ENCODE measurements at regions not wholly inside any gene's neighbourhood (a gene's known extent, or its start where the extent isn't known, plus 50 kb on each side); places are given as distances from the start of the nearest gene placed in this dataset.
"Not testable (repeated sequence)": the region's sequence is repeated elsewhere in the genome, so short reads cannot be mapped to it uniquely, and the experiment has no call there.

DNA sequence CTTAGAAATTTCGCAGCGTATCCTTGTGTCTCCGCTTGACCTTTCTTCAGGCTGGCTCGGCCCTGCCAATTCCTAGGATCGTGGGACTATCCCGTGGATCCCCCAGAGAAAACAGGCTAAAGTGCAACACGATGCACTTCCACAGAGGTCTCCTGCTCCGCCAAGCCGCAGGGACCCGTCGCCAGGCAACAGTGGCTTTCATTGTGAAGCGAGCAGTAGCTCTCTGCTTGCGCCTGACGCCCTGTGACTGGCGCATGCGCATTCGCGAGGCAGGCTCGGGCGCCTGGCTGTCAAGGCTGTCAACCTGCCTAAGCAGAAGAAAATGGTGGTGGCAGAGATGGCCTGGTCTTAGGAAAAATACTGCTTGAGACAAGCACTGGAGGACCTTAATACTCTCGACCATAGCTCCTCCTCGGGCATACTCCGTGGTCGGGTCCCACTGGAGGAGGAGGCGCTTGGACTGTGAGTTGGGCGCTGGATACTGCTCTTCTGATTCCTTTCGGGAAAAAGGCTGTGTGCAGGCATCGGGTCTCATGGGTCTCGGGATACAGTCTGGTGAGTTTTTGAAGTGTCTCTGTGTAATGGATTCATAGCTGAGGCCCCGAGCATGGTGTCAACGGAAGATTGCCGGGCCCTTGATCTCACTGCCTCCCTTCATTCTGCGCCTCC lies 2336.1 kb downstream of the TP53TG3F start:
- Mint-ChIP-seq H3K9me3 (peaks cover 10 to 19% of the 10 kb centered on the region in 2 donors), H3K27ac (no peak overlapping the region)

GRCh38 chr16:35797811-35798210 lies 2338.4 kb downstream of the TP53TG3F start:
- ATAC-seq (replicated peaks in 1 of 2) (no peak), DNase-seq (no peak)
- H3K36me3 Mint-ChIP-seq (ENCODE audit: insufficient read depth in 2 of 2), result peaks cover 2 to 9% of the 10 kb centered on the region in 2 donors
- no peak overlapping the region for H3K27ac Mint-ChIP-seq
- no peaks in the 10 kb centered on the region for H3K4me1 Mint-ChIP-seq (ENCODE audit: low read depth)
- peaks cover 13 to 17% of the 10 kb centered on the region in 2 donors for H3K9me3 Mint-ChIP-seq
- no peaks in the 10 kb centered on the region for H3K27me3 Mint-ChIP-seq (ENCODE audit: low read depth)
- no peak overlapping the region for H3K4me3 Mint-ChIP-seq

More for the DNA sequence above, 2336.1 kb downstream of the TP53TG3F start:
- no peaks in the 10 kb centered on the region for H3K27me3 Mint-ChIP-seq (ENCODE audit: low read depth)
- no peak for DNase-seq
- no peak for ATAC-seq (replicated peaks in 1 of 2)
- no peak overlapping the region for H3K4me3 Mint-ChIP-seq
- no peaks in the 10 kb centered on the region for H3K4me1 Mint-ChIP-seq (ENCODE audit: low read depth)
- H3K36me3 Mint-ChIP-seq (ENCODE audit: insufficient read depth in 2 of 2), result peaks cover 0 to 7% of the 10 kb centered on the region in 2 donors

- H3K9me3 Mint-ChIP-seq, result peaks cover 13 to 15% of the 10 kb centered on the region in 2 donors
- DNase-seq (no peak), ATAC-seq (replicated peaks in 1 of 2) (no peak)
- no peak overlapping the region for H3K27ac Mint-ChIP-seq
- H3K36me3 Mint-ChIP-seq (ENCODE audit: insufficient read depth in 2 of 2), result peaks cover 4 to 6% of the 10 kb centered on the region in 2 donors
- H3K27me3 Mint-ChIP-seq (ENCODE audit: low read depth), result no peaks in the 10 kb centered on the region
- no peaks in the 10 kb centered on the region for H3K4me1 Mint-ChIP-seq (ENCODE audit: low read depth)
- H3K4me3 Mint-ChIP-seq, result no peak overlapping the region
These were observed 2339.5 kb downstream of the TP53TG3F start for GRCh38 chr16:35798885-35799426.

DNA sequence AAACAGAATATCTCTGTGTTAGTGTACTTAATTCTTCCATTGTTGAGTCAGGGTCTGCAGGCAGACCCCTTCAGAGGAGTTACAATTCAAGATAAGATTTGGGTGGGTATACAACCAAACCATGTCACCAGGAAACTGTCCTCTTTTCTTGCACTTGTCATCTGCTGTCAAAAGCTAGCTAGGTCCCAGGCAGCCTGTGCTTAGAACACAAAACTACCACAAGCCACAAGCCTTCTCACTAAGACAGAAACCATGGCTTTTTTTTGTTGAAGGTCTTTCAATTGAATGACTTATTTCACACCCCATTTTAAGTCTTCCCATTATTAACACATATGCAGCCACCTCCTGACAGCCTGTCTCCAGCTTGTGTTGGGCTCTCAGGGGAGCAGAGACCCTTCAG lies 2345.1 kb downstream of the TP53TG3F start:
- H3K36me3 Mint-ChIP-seq (ENCODE audit: insufficient read depth in 2 of 2); H3K4me3 Mint-ChIP-seq; H3K27me3 Mint-ChIP-seq (ENCODE audit: low read depth); ATAC-seq (replicated peaks in 1 of 2); DNase-seq; H3K4me1 Mint-ChIP-seq (ENCODE audit: low read depth); H3K27ac Mint-ChIP-seq: not testable (repeated sequence)
- H3K9me3 Mint-ChIP-seq, result peaks cover 13 to 18% of the 10 kb centered on the region in 2 donors

GRCh38 chr16:35823342-35823741 lies 2363.9 kb downstream of the TP53TG3F start:
- H3K27me3 Mint-ChIP-seq (ENCODE audit: low read depth), result no peaks in the 10 kb centered on the region
- H3K36me3 Mint-ChIP-seq (ENCODE audit: insufficient read depth in 2 of 2), result peaks cover 0 to 3% of the 10 kb centered on the region in 2 donors
- H3K27ac Mint-ChIP-seq, result no peak overlapping the region
- H3K4me1 Mint-ChIP-seq (ENCODE audit: low read depth), result no peaks in the 10 kb centered on the region
- H3K4me3 Mint-ChIP-seq, result no peak overlapping the region
- ATAC-seq (replicated peaks in 1 of 2) (no peak), DNase-seq (no peak)
- peaks cover 9 to 10% of the 10 kb centered on the region in 2 donors for H3K9me3 Mint-ChIP-seq

DNA sequence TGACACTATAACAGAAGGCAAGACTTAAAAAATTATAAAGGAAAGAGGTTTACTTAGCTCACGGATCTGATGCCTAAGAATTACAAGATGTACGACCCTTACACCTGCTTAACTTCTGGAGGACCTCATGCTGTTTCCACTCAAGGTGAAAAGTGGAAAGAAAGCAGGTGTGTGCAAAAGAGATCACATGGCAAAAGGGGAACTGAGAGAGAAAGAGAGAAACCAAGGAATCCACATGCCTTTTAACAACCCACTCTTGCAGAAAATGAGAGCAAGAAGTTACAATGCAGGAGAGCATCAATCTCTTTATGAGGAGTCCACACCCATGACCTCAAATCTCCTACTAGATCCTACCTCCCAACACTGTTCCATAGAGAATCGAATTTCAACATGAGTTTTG lies 2382.2 kb downstream of the TP53TG3F start:
- no peak for ATAC-seq (replicated peaks in 1 of 2)
- Mint-ChIP-seq H3K27me3 (ENCODE audit: low read depth) (no peaks in the 10 kb centered on the region), H3K4me3 (no peak overlapping the region), H3K27ac (no peak overlapping the region), H3K9me3 (peaks cover 16 to 20% of the 10 kb centered on the region in 2 donors), H3K36me3 (ENCODE audit: insufficient read depth in 2 of 2) (no peaks in the 10 kb centered on the region), H3K4me1 (ENCODE audit: low read depth) (no peaks in the 10 kb centered on the region)
- no peak for DNase-seq

DNA sequence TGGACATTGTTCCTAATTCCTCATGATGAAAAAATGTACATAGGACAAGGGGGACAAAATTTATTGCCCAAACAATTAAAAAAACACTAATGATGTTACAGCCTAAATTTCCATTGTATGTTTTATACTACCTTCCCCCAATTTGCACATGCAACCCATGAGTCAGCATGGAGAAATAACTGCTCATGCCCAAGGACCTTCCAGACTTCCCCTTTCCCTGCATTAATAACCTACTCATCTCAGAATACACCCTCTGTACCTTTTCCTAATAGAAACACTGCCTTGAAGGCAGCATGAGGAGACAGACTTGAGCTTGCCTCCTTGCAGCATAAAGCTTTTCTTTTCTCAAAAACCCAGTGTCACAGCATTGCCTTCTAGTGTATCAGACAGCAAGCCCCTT lies 2402.8 kb downstream of the TP53TG3F start:
- no peaks in the 10 kb centered on the region for H3K27me3 Mint-ChIP-seq (ENCODE audit: low read depth)
- DNase-seq (no peak), ATAC-seq (replicated peaks in 1 of 2) (no peak)
- H3K4me3 Mint-ChIP-seq, result no peak overlapping the region
- H3K9me3 Mint-ChIP-seq, result peaks cover 9 to 17% of the 10 kb centered on the region in 2 donors
- peaks cover 0 to 6% of the 10 kb centered on the region in 2 donors for H3K36me3 Mint-ChIP-seq (ENCODE audit: insufficient read depth in 2 of 2)
- H3K4me1 Mint-ChIP-seq (ENCODE audit: low read depth), result no peaks in the 10 kb centered on the region
- H3K27ac Mint-ChIP-seq, result no peak overlapping the region

GRCh38 chr16:35868630-35869029 lies 2409.2 kb downstream of the TP53TG3F start:
- no peaks in the 10 kb centered on the region for H3K27me3 Mint-ChIP-seq (ENCODE audit: low read depth)
- peaks cover 2 to 7% of the 10 kb centered on the region in 2 donors for H3K36me3 Mint-ChIP-seq (ENCODE audit: insufficient read depth in 2 of 2)
- ATAC-seq (replicated peaks in 1 of 2) (no peak), DNase-seq (no peak)
- H3K4me3 Mint-ChIP-seq, result no peak overlapping the region
- no peaks in the 10 kb centered on the region for H3K4me1 Mint-ChIP-seq (ENCODE audit: low read depth)
- H3K27ac Mint-ChIP-seq, result no peak overlapping the region
- peaks cover 15% of the 10 kb centered on the region in 2 donors for H3K9me3 Mint-ChIP-seq

DNA sequence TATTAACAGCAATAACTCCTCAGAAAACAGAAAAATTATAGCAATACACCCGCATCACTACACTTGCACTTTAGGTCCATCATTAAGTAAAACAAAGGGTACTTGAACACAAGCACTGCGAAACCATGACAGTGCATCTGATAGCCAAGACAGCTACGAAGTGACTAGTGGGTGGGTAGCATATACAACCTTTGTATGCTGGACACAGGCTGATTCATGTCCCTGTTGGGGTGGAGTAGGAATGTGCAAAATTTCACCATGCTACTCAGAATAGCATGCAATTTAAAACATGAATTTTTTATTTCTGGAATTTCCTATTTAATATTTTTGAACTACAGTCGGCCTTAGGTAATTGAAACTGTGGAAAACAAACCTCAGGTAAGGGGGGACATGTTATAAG lies 2414.1 kb downstream of the TP53TG3F start:
- Mint-ChIP-seq H3K27ac (no peak overlapping the region), H3K4me3 (no peak overlapping the region), H3K4me1 (ENCODE audit: low read depth) (no peaks in the 10 kb centered on the region), H3K27me3 (ENCODE audit: low read depth) (no peaks in the 10 kb centered on the region), H3K9me3 (peaks cover 12 to 16% of the 10 kb centered on the region in 2 donors), H3K36me3 (ENCODE audit: insufficient read depth in 2 of 2) (peaks cover 2 to 7% of the 10 kb centered on the region in 2 donors)
- DNase-seq (no peak), ATAC-seq (replicated peaks in 1 of 2) (no peak)

DNA sequence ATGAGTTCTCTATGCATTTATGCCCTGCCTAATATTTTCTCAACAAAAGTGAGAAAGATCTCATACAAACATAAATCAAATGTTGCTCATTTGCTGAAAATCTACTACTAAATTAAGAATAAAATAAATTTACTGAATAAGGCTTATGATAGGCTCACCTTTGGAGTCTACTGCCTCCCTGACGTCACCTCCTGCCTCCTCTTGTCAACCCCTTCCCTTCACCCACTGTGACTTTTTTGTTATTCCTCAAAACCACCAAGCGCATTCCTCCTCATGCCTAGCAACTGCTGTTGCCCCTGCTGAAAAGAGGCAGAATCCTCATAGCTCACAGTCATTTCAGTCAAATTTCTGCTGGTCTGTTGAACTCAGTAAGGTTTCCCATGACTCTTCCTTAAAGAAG lies 2422.2 kb downstream of the TP53TG3F start:
- Mint-ChIP-seq H3K4me3 (no peak overlapping the region), H3K9me3 (peaks cover 19 to 20% of the 10 kb centered on the region in 2 donors), H3K27ac (no peak overlapping the region), H3K4me1 (ENCODE audit: low read depth) (no peaks in the 10 kb centered on the region), H3K27me3 (ENCODE audit: low read depth) (no peaks in the 10 kb centered on the region), H3K36me3 (ENCODE audit: insufficient read depth in 2 of 2) (peaks cover 0 to 2% of the 10 kb centered on the region in 2 donors)
- ATAC-seq (replicated peaks in 1 of 2), result no peak
- DNase-seq, result no peak

- Mint-ChIP-seq H3K4me1 (ENCODE audit: low read depth) (no peaks in the 10 kb centered on the region), H3K4me3 (no peak overlapping the region), H3K27me3 (ENCODE audit: low read depth) (no peaks in the 10 kb centered on the region), H3K36me3 (ENCODE audit: insufficient read depth in 2 of 2) (peaks cover 21 to 23% of the 10 kb centered on the region in 2 donors), H3K9me3 (peaks cover 39 to 43% of the 10 kb centered on the region in 2 donors), H3K27ac (no peak overlapping the region)
- ATAC-seq (replicated peaks in 1 of 2), result no peak
- DNase-seq, result no peak
These were observed 2447.0 kb downstream of the TP53TG3F start for GRCh38 chr16:35906440-35906839.

GRCh38 chr16:35908152-35908551 lies 2448.7 kb downstream of the TP53TG3F start:
- Mint-ChIP-seq H3K27ac (no peak overlapping the region), H3K36me3 (ENCODE audit: insufficient read depth in 2 of 2) (peaks cover 21 to 25% of the 10 kb centered on the region in 2 donors), H3K4me1 (ENCODE audit: low read depth) (no peaks in the 10 kb centered on the region), H3K27me3 (ENCODE audit: low read depth) (no peaks in the 10 kb centered on the region), H3K4me3 (no peak overlapping the region), H3K9me3 (peaks cover 41 to 48% of the 10 kb centered on the region in 2 donors)
- DNase-seq, result no peak
- no peak for ATAC-seq (replicated peaks in 1 of 2)

GRCh38 chr16:35908942-35909341 lies 2449.5 kb downstream of the TP53TG3F start:
- Mint-ChIP-seq H3K27me3 (ENCODE audit: low read depth) (no peaks in the 10 kb centered on the region), H3K9me3 (peaks cover 41 to 47% of the 10 kb centered on the region in 2 donors), H3K27ac (no peak overlapping the region), H3K36me3 (ENCODE audit: insufficient read depth in 2 of 2) (peaks cover 21 to 24% of the 10 kb centered on the region in 2 donors), H3K4me3 (no peak overlapping the region), H3K4me1 (ENCODE audit: low read depth) (no peaks in the 10 kb centered on the region)
- ATAC-seq (replicated peaks in 1 of 2) (no peak), DNase-seq (no peak)
